HFFc6 (cell line): ENCODE measurements at regions not wholly inside any gene's neighbourhood (a gene's known extent, or its start where the extent isn't known, plus 50 kb on each side); places are given as distances from the start of the nearest gene placed in this dataset.
"Not testable (repeated sequence)": the region's sequence is repeated elsewhere in the genome, so short reads cannot be mapped to it uniquely, and the experiment has no call there.

Source experiments
- DNase-seq: peaks from one replicate; pipeline ENCODE4 v3.0.0-alpha.2; 2018
- H3K27ac Mint-ChIP-seq: 2 replicates; pipeline ENCODE4 v1.8.0; 2020; ENCODE audit warnings: mild to moderate bottlenecking, mixed read lengths
- H3K27me3 Mint-ChIP-seq: 2 replicates; pipeline ENCODE4 v1.8.0; 2021; ENCODE audit warnings: mild to moderate bottlenecking, moderate library complexity, mixed read lengths; ENCODE audit not compliant: insufficient read depth
- H3K36me3 Mint-ChIP-seq: 2 replicates; pipeline ENCODE4 v1.8.0; 2021; ENCODE audit warnings: low read depth, mixed read lengths
- H3K4me1 Mint-ChIP-seq: 2 replicates; pipeline ENCODE4 v1.8.0; 2020; ENCODE audit warnings: low read depth, mixed read lengths
- H3K4me3 Mint-ChIP-seq: 2 replicates; pipeline ENCODE4 v1.8.0; 2020; ENCODE audit warnings: mild to moderate bottlenecking, moderate library complexity, mixed read lengths
- H3K9me3 Mint-ChIP-seq: 2 replicates; pipeline ENCODE4 v1.8.0; 2020; ENCODE audit warnings: mild to moderate bottlenecking, mixed read lengths
- TF ChIP-seq, protein P1 (sequence below): fragments of 200-600 bp; sonication (generic); IDR thresholded peaks from 2 replicates; pipeline ENCODE4 v1.5.0; 2021; ENCODE audit warnings: antibody characterized with exemption, mild to moderate bottlenecking

DNA sequence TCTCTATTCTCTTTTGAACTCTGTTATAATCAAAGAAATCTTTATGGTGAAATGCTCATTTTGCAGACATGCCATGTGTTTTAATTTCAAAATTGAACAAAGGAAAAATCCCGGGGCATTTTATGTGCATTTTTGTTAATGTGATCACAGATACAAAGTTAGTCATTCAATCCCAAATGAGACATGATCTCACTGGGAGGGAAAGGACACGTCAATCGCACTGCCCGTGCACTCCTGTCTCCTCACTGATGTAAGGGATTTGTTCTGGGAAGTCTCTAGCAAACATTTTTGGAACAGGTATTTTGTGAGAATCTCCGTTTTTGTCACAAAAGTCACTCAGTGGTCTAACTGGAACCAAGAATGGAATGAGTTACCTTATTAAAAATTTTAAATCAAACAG lies 97.9 kb upstream of the RANBP6 start:
- Mint-ChIP-seq H3K27ac (no peak overlapping the region), H3K4me3 (no peak overlapping the region), H3K4me1 (peaks cover 15% of the 10 kb centered on the region; the same call in 1 of the 2 replicates), H3K36me3 (no peaks in the 10 kb centered on the region), H3K27me3 (peaks cover 9% of the 10 kb centered on the region), H3K9me3 (no peaks in the 10 kb centered on the region)
- DNase-seq: no peak
- TF ChIP-seq, protein P1, sequence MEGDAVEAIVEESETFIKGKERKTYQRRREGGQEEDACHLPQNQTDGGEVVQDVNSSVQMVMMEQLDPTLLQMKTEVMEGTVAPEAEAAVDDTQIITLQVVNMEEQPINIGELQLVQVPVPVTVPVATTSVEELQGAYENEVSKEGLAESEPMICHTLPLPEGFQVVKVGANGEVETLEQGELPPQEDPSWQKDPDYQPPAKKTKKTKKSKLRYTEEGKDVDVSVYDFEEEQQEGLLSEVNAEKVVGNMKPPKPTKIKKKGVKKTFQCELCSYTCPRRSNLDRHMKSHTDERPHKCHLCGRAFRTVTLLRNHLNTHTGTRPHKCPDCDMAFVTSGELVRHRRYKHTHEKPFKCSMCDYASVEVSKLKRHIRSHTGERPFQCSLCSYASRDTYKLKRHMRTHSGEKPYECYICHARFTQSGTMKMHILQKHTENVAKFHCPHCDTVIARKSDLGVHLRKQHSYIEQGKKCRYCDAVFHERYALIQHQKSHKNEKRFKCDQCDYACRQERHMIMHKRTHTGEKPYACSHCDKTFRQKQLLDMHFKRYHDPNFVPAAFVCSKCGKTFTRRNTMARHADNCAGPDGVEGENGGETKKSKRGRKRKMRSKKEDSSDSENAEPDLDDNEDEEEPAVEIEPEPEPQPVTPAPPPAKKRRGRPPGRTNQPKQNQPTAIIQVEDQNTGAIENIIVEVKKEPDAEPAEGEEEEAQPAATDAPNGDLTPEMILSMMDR: no peak

DNA sequence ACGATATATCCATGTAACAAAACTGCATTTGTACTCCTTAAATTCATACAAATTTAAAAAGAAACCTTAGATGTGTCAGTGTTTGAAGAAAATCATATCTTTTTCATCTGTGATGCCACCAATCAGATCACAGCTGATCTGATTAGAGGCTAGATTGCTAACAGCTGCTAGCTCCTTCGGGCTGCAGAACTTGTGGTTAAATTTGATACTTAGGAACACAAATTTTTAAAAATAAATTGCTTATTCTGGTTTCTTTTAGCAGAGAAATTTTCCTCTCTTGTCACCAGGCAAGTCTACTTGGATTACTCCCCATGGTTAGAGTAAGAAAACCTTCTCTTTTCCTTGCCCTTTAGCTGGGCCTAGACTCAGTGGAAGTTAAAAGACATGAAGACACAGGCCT lies 94.6 kb upstream of the RANBP6 start:
- peaks cover 1% of the 10 kb centered on the region; the same call in 1 of the 2 replicates for H3K27me3 Mint-ChIP-seq
- no peak overlapping the region for H3K4me3 Mint-ChIP-seq
- no peak for DNase-seq
- no peaks in the 10 kb centered on the region for H3K9me3 Mint-ChIP-seq
- peaks cover 27% of the 10 kb centered on the region; the same call in 1 of the 2 replicates for H3K4me1 Mint-ChIP-seq
- no peaks in the 10 kb centered on the region for H3K36me3 Mint-ChIP-seq
- H3K27ac Mint-ChIP-seq: no peak overlapping the region
- TF ChIP-seq, protein P1: no peak

DNA sequence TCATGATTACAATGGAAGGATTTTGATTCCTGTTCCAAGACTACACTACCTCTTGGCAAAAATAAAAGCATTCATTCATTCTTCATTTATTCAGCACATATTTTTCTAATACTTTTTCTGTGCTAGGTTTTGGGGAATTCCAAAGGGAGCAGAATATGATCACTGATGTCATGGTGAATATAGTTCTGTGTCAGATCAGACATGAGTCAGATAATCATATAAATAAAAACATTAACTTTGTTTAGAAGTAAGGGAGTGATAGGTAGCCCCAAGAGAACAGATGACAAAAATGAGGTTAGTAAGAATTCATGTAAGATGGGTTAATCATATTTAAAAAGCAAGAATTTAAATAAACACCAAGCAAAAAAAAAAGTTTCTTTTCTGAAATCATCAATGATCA lies 94.1 kb upstream of the RANBP6 start:
- Mint-ChIP-seq H3K4me1 (peaks cover 27% of the 10 kb centered on the region; the same call in 1 of the 2 replicates), H3K27me3 (peaks cover 1% of the 10 kb centered on the region; the same call in 1 of the 2 replicates), H3K4me3 (no peak overlapping the region), H3K36me3 (no peaks in the 10 kb centered on the region), H3K27ac (no peak overlapping the region), H3K9me3 (no peaks in the 10 kb centered on the region)
- TF ChIP-seq, protein P1: no peak
- no peak for DNase-seq

DNA sequence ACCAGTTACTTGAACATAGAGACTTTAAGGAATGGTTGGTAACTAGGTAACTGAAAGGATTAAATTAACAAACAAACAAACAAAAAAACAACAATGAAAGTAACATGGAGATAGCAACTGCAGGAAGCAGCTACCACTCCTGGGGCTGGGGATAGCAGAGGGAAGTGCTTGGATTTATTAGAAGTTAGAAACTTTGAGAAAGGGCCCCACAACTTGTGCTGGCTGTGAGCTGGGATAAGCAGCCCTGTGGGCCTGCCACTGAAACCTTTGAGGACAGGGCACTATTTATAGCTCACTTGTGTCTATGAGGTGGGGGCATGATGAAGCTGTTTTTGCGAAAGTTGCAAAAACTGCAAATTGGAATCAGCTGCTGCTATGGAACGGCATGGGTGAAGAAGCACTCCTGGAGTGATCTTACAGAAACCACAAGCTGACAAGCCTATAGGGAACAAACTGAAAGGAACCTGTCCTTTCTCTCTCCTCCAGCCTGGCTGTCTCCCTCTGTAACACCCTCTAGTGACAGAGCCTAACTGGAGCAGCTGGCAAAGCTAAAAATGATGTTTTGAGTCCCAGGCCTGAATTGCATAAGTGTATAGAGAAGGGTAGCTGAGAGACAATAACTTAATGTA lies 91.4 kb upstream of the RANBP6 start:
- TF ChIP-seq, protein P1: peak; percentile 56
- Mint-ChIP-seq H3K36me3 (no peaks in the 10 kb centered on the region), H3K4me3 (peak overlapping the region; percentile 34), H3K4me1 (peaks cover 41% of the 10 kb centered on the region), H3K27ac (peak overlapping the region; percentile 70; the same call in 1 of the 2 replicates), H3K27me3 (peaks cover 3% of the 10 kb centered on the region; the same call in 1 of the 2 replicates), H3K9me3 (no peaks in the 10 kb centered on the region)
- DNase-seq: peak; percentile 46

DNA sequence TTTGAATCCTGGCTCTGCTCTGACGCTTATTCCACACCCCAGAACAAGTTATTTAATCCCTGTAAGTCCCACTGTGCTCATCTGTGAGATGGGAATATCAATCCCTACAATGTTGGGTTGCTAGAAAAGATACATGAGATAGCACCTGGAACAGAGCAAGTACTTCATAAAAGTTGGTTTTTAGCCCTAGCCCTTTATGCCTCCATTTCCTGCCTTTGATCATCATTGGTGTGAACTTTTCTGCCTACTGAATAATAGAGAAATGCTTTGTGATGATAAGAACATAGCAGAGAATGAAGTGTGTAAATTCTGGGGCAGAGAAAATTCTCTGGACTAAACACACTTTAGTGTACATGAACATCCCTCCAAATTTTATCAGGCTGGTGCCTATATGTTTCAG lies 90.3 kb upstream of the RANBP6 start:
- Mint-ChIP-seq H3K36me3 (no peaks in the 10 kb centered on the region), H3K27ac (no peak overlapping the region), H3K27me3 (peaks cover 2% of the 10 kb centered on the region), H3K4me1 (peaks cover 44% of the 10 kb centered on the region), H3K4me3 (no peak overlapping the region), H3K9me3 (no peaks in the 10 kb centered on the region)
- no peak for DNase-seq
- TF ChIP-seq, protein P1: no peak

DNA sequence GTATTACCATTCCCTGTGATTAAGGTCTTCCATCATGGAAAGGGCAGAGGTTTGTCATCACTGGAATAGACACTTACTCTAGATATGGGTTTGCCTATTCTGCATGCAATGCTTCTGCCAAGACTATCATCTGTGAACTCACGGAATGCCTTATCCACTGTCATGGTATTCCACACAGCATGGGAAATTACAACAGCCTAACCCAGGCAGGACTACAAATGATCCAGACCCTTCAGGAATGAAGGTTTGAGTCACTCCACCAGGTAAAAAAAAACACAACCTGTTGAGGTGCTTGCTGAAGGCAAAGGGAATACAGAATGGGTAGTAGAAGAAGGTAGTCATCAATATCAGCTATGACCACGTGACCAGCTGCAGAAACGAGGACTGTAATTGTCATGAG lies 89.0 kb upstream of the RANBP6 start:
- not testable (repeated sequence) for DNase-seq, H3K9me3 Mint-ChIP-seq, H3K4me3 Mint-ChIP-seq, H3K36me3 Mint-ChIP-seq, H3K27ac Mint-ChIP-seq, H3K27me3 Mint-ChIP-seq
- H3K4me1 Mint-ChIP-seq: peaks cover 43% of the 10 kb centered on the region

DNA sequence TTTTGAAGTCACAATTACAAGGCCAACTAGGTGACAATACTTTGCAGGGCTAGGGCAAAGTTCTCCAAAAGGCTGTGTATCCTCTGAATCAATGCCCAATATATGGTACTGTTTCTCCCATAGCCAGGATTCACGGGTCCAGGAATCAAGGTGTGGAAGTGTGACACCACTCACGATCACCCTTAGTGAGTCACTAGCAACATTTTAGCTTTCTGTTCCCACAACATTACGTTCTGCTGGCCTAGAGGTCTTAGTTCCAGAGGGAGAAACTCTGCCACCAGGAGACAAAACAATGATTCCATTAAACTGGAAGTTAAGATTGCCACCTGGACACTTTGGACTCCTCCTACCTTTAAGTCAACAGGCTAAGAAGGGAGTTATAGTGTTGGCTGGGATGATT lies 88.5 kb upstream of the RANBP6 start:
- not testable (repeated sequence) for DNase-seq, H3K9me3 Mint-ChIP-seq, H3K27me3 Mint-ChIP-seq, H3K4me3 Mint-ChIP-seq, H3K36me3 Mint-ChIP-seq, H3K27ac Mint-ChIP-seq
- peaks cover 43% of the 10 kb centered on the region for H3K4me1 Mint-ChIP-seq

DNA sequence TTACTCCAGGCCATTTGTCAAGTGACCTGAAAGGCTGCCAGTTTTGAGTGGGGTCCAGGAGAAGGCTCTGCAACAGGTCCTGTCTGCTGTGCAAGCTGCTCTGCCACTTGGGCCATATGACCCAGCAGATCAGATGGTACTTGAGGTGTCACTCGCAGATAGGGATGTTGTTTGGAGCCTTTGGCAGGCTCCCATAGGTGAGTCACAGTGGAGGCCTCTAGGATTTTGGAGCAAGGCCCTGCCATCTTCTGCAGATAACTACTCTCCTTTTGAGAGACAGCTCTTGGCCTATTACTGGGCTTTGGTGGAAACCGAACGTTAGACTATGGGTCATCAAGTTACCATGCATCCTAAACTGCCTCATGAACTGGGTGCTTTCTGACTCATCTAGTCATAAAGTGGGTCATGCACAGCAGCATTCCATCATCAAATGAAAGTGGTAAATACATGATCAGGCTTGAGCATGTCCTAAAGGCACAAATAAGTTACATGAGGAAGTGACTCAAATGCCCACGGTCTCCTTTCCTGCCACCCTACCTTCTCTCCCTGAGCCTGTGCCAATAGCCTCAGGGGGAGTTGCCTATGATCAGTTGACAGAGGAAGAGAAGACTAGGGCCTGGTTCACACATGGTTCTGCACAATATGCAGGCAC lies 87.0 kb upstream of the RANBP6 start:
- peak overlapping the region; percentile 49; the same call in 1 of the 2 replicates for H3K27ac Mint-ChIP-seq
- DNase-seq: peak; percentile 89
- not testable (repeated sequence) for H3K4me3 Mint-ChIP-seq, H3K9me3 Mint-ChIP-seq, H3K36me3 Mint-ChIP-seq, H3K27me3 Mint-ChIP-seq
- peaks cover 52% of the 10 kb centered on the region for H3K4me1 Mint-ChIP-seq

DNA sequence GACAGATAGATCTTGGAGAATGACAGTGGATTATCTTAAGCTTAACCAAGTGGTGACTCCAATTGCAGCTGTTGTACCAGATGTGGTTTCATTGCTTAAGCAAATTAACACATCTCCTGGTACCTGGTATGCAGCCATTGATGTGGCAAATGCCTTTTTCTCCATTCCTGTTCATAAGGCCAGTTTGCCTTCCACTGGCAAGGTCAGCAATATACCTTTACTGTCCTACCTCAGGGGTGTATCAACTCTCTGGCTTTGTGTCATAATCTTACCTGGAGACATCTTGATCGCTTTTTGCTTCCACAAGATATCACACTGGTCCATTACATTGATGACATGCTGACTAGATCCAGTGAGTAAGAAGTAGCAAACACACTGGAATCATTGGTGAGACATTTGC lies 86.3 kb upstream of the RANBP6 start:
- H3K36me3 Mint-ChIP-seq, H3K27me3 Mint-ChIP-seq, H3K9me3 Mint-ChIP-seq, H3K27ac Mint-ChIP-seq, DNase-seq, H3K4me3 Mint-ChIP-seq: not testable (repeated sequence)
- peaks cover 52% of the 10 kb centered on the region for H3K4me1 Mint-ChIP-seq
